MCF 10A (cell line): ENCODE measurements at regions not wholly inside any gene's neighbourhood (a gene's known extent, or its start where the extent isn't known, plus 50 kb on each side); places are given as distances from the start of the nearest gene placed in this dataset.

Experiments
- BruUV-seq: library from RNA; stranded (reverse); fragments of 400-500 nt; replicated peaks from 2 replicates; lab custom pipeline; 2021; lab: Mats Ljungman, UMichigan
- CTCF ChIA-PET: fragments of 300-600 bp; sonication (Branson Sonifier 250); formaldehyde crosslinking; extraction: SDS; loops from one replicate; lab custom pipeline; 2021; ENCODE audit warnings: antibody characterized with exemption, inconsistent platforms; lab: Yijun Ruan, JAX
- POLR2A ChIA-PET: fragments of 300-600, 350-650 bp; sonication (Branson Sonifier 250); formaldehyde crosslinking; extraction: SDS; loops from one replicate; lab custom pipeline; 2020; ENCODE audit warnings: antibody characterized with exemption, inconsistent platforms; lab: Yijun Ruan, JAX
- DNase-seq: peaks from one replicate; pipeline ENCODE4 v3.0.0-alpha.2; 2018; ENCODE audit not compliant: unreplicated experiment
- H3K27ac Mint-ChIP-seq: one replicate; pipeline ENCODE4 v1.8.0; 2022; ENCODE audit warnings: mild to moderate bottlenecking, low read depth, mixed read lengths; ENCODE audit not compliant: unreplicated experiment
- H3K27me3 Mint-ChIP-seq: one replicate; pipeline ENCODE4 v1.8.0; 2022; ENCODE audit warnings: mixed read lengths; ENCODE audit not compliant: insufficient read depth, unreplicated experiment
- H3K36me3 Mint-ChIP-seq: one replicate; pipeline ENCODE4 v1.8.0; 2022; ENCODE audit warnings: mild to moderate bottlenecking, moderate library complexity, mixed read lengths; ENCODE audit not compliant: insufficient read depth, unreplicated experiment
- H3K4me1 Mint-ChIP-seq: one replicate; pipeline ENCODE4 v1.8.0; 2022; ENCODE audit warnings: mixed read lengths; ENCODE audit not compliant: insufficient read depth, unreplicated experiment
- H3K4me3 Mint-ChIP-seq: one replicate; pipeline ENCODE4 v1.8.0; 2022; ENCODE audit warnings: mild to moderate bottlenecking, moderate library complexity, mixed read lengths; ENCODE audit not compliant: unreplicated experiment
- H3K9me3 Mint-ChIP-seq: one replicate; pipeline ENCODE4 v1.8.0; 2022; ENCODE audit warnings: mixed read lengths; ENCODE audit not compliant: unreplicated experiment
- CTCF ChIP-seq: fragments of 200-600 bp; IDR thresholded peaks from one replicate; pipeline ENCODE4 v1.8.0; 2022; ENCODE audit warnings: antibody characterized with exemption, mild to moderate bottlenecking; ENCODE audit not compliant: unreplicated experiment
- intact Hi-C: fragments of 100-400 bp; cut with micrococcal nuclease; formaldehyde crosslinking; loops from 2 replicates; pipeline ENCODE4 v1.14.1; 2022

- Mint-ChIP-seq H3K27me3 (no peaks in the 10 kb centered on the region), H3K4me3 (no peak overlapping the region), H3K9me3 (peaks cover 12% of the 10 kb centered on the region), H3K4me1 (no peaks in the 10 kb centered on the region), H3K27ac (no peak overlapping the region), H3K36me3 (no peaks in the 10 kb centered on the region)
- ChIA-PET POLR2A (no interaction called here), CTCF (interaction anchor here (0.7 to 1.3 kb wide), 3 partner anchors 32 to 596 kb away, joined by 3 to 4 read pairs (median 3); no protein-coding TSS in a partner anchor)
- no TSS peak for BruUV-seq
- no peak for DNase-seq
- intact Hi-C loops = no loop called here
- no peak for TF ChIP-seq CTCF
Measured at GRCh38 chr13:111969551-111970135, 97.3 kb upstream of the SOX1 start.

- DNase-seq = no peak
- H3K27me3 Mint-ChIP-seq = no peaks in the 10 kb centered on the region
- no TSS peak for BruUV-seq
- peaks cover 22% of the 10 kb centered on the region for H3K9me3 Mint-ChIP-seq
- no peak overlapping the region for H3K4me3 Mint-ChIP-seq
- intact Hi-C loops = no loop called here
- no peak overlapping the region for H3K27ac Mint-ChIP-seq
- H3K36me3 Mint-ChIP-seq = no peaks in the 10 kb centered on the region
- ChIA-PET POLR2A (no interaction called here), CTCF (interaction anchor here (0.7 kb wide), 1 partner anchor 469 kb away, joined by 3 read pairs; no protein-coding TSS in a partner anchor)
- no peaks in the 10 kb centered on the region for H3K4me1 Mint-ChIP-seq
- TF ChIP-seq CTCF = no peak
Measured at GRCh38 chr13:111970494-111971141, 96.3 kb upstream of the SOX1 start.

DNA sequence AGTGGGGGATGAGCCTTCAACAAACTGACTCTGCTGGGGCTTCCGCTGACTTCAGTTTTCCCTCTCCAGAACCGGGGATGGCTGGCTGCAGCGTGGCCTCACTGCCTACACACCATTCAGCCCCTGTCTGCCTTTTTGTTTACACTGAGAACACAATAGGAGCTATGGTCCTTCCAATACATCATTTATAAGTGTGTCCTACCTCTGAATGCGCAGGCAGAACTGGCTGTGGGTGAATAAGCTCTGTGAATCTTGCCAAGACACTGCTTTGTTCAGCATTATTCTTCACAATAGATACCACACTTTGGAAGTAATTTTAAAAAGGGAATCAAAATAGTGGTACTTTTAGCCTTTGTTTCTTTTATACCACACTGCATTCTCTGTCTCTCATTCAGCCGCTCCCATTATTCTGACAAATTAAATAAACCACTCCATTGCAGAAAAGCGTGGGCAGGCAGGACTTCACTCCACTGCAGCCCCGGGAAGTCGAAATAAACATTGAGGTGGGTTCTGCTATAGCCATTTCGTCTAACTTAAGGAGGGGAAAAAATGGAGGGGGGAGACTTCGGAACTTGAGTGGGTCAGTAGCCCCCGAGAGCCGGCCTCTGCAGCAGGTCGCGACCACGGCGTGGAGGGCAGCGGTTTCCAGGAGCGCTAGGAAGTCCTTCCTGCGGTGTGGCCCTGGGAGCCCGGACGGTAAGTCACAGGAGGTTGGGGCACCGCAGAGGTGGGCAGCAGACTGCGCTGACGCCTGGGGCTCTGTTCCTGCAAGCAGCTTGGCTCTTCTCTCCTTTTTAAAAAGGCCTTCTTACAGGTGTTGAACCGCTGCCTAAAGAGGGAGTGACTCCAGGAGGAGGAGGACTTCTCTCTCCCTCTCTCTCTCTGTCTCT, 94.8 kb upstream of the SOX1 start:
- no peaks in the 10 kb centered on the region for H3K36me3 Mint-ChIP-seq
- no peaks in the 10 kb centered on the region for H3K4me1 Mint-ChIP-seq
- TF ChIP-seq CTCF = no peak
- H3K27me3 Mint-ChIP-seq = no peaks in the 10 kb centered on the region
- BruUV-seq = no TSS peak
- no peak overlapping the region for H3K4me3 Mint-ChIP-seq
- intact Hi-C loops = no loop called here
- ChIA-PET POLR2A (no interaction called here), CTCF (interaction anchor here (0.5 kb wide), 1 partner anchor 139 kb away, joined by 3 read pairs; no protein-coding TSS in a partner anchor)
- H3K9me3 Mint-ChIP-seq = peaks cover 22% of the 10 kb centered on the region
- no peak for DNase-seq
- H3K27ac Mint-ChIP-seq = no peak overlapping the region

- DNase-seq = no peak
- no peaks in the 10 kb centered on the region for H3K27me3 Mint-ChIP-seq
- no peaks in the 10 kb centered on the region for H3K36me3 Mint-ChIP-seq
- H3K4me3 Mint-ChIP-seq = no peak overlapping the region
- intact Hi-C loops = no loop called here
- peaks cover 22% of the 10 kb centered on the region for H3K9me3 Mint-ChIP-seq
- no peak overlapping the region for H3K27ac Mint-ChIP-seq
- ChIA-PET CTCF (interaction anchor here (0.5 to 0.8 kb wide), 2 partner anchors 13 to 138 kb away, joined by 3 read pairs; no protein-coding TSS in a partner anchor), POLR2A (interaction anchor here (0.8 kb wide), 1 partner anchor 10 kb away, joined by 3 read pairs; no protein-coding TSS in a partner anchor)
- BruUV-seq = no TSS peak
- H3K4me1 Mint-ChIP-seq = no peaks in the 10 kb centered on the region
- no peak for TF ChIP-seq CTCF
Measured at GRCh38 chr13:111973186-111973585, 93.8 kb upstream of the SOX1 start.
